SK-N-SH treated with all-trans-retinoic acid at 6 μM for 48 hours (cell line): ENCODE measurements at regions not wholly inside any gene's neighbourhood (a gene's known extent, or its start where the extent isn't known, plus 50 kb on each side); places are given as distances from the start of the nearest gene placed in this dataset.

Source experiments
- ARNTL ChIP-seq: fragments of 450-650 bp; formaldehyde crosslinking; IDR thresholded peaks from 2 replicates; pipeline ENCODE4 v1.5.0; 2020; ENCODE audit warnings: low read depth, mild to moderate bottlenecking, moderate library complexity, borderline replicate concordance
- BACH2 ChIP-seq: fragments of 250-450 bp; sonication (Bioruptor Pico); IDR thresholded peaks from 2 replicates; pipeline ENCODE4 v1.9.0; 2021; ENCODE audit warnings: mild to moderate bottlenecking, borderline replicate concordance
- CREB5 ChIP-seq: fragments of 250-450 bp; sonication (Bioruptor Pico); IDR thresholded peaks from 2 replicates; pipeline ENCODE4 v1.5.1; 2020; ENCODE audit warnings: low read depth, mild to moderate bottlenecking, moderate library complexity
- CSRNP3 ChIP-seq: fragments of 250-450 bp; sonication (Bioruptor Pico); IDR thresholded peaks from 2 replicates; pipeline ENCODE4 v1.5.1; 2021; ENCODE audit warnings: mild to moderate bottlenecking, moderate library complexity
- ESRRG ChIP-seq: fragments of 250-450 bp; sonication (Bioruptor Pico); IDR thresholded peaks from 2 replicates; pipeline ENCODE4 v1.6.1; 2021; ENCODE audit warnings: mild to moderate bottlenecking
- GLIS3 ChIP-seq: fragments of 250-450 bp; sonication (Bioruptor Pico); IDR thresholded peaks from 2 replicates; pipeline ENCODE4 v1.5.0; 2020; ENCODE audit warnings: mild to moderate bottlenecking, moderate library complexity
- OSR1 ChIP-seq: fragments of 250-450 bp; sonication (Bioruptor Pico); IDR thresholded peaks from 2 replicates; pipeline ENCODE4 v1.8.0; 2022; ENCODE audit warnings: moderate library complexity, mild to moderate bottlenecking, inconsistent platforms
- PATZ1 ChIP-seq: fragments of 250-450 bp; sonication (Bioruptor Pico); IDR thresholded peaks from 2 replicates; pipeline ENCODE4 v1.8.0; 2020; ENCODE audit warnings: mild to moderate bottlenecking, moderate library complexity, borderline replicate concordance
- POU6F1 ChIP-seq: fragments of 250-450 bp; sonication (Bioruptor Pico); IDR thresholded peaks from 2 replicates; pipeline ENCODE4 v1.8.0; 2021; ENCODE audit warnings: low read depth, mild to moderate bottlenecking, moderate library complexity, borderline replicate concordance
- PPARA ChIP-seq: fragments of 250-450 bp; sonication (Bioruptor Pico); IDR thresholded peaks from 2 replicates; pipeline ENCODE4 v1.5.0; 2020; ENCODE audit warnings: mild to moderate bottlenecking, borderline replicate concordance
- RARB ChIP-seq: fragments of 250-450 bp; sonication (Bioruptor Pico); IDR thresholded peaks from 2 replicates; pipeline ENCODE4 v1.8.0; 2021; ENCODE audit warnings: mild to moderate bottlenecking, moderate library complexity
- TOX ChIP-seq: fragments of 250-450 bp; sonication (Bioruptor Pico); IDR thresholded peaks from 2 replicates; pipeline ENCODE4 v1.8.0; 2021; ENCODE audit warnings: mild to moderate bottlenecking, moderate library complexity, borderline replicate concordance
- ZC3H10 ChIP-seq: fragments of 250-450 bp; sonication (Bioruptor Pico); IDR thresholded peaks from 2 replicates; pipeline ENCODE4 v1.5.1; 2021; ENCODE audit warnings: mild to moderate bottlenecking, moderate library complexity
- ZNF8 ChIP-seq: fragments of 450-650 bp; formaldehyde crosslinking; IDR thresholded peaks from 2 replicates; pipeline ENCODE4 v1.5.0; 2020; ENCODE audit warnings: mild to moderate bottlenecking, moderate library complexity

- TF ChIP-seq RARB (CRISPR knock-in tag) (no peak), ZNF8 (CRISPR knock-in tag) (no peak), CREB5 (no peak), BACH2 (CRISPR knock-in tag) (no peak), CSRNP3 (CRISPR knock-in tag) (no peak), POU6F1 (no peak), OSR1 (CRISPR knock-in tag) (no peak), GLIS3 (no peak), ZC3H10 (CRISPR knock-in tag) (no peak), PPARA (CRISPR knock-in tag) (no peak), PATZ1 (CRISPR knock-in tag) (no peak), ESRRG (CRISPR knock-in tag) (no peak), ARNTL (no peak), TOX (CRISPR knock-in tag) (no peak)
Observed at GRCh38 chr6:19918436-19918835, 81.3 kb downstream of the ID4 start.
